ENCODE measurements at regions not wholly inside any gene's neighbourhood (a gene's known extent, or its start where the extent isn't known, plus 50 kb on each side); places are given as distances from the start of the nearest gene placed in this dataset.

GRCh38 chr3:178385280-178385952, 150.8 kb upstream of the KCNMB2 start:
- TF ChIP-seq CTCF (conservative IDR thresholded peaks at IDR 0.05; ENCODE audit: low read depth, low read length): peak; percentile 94
- TF ChIP-seq EZH2 (IDR thresholded peaks at IDR 0.05; ENCODE audit: low read length, unreplicated experiment): no peak
- no peak for TF ChIP-seq EZH2phosphoT487 (IDR thresholded peaks at IDR 0.05; ENCODE audit: borderline replicate concordance, low read length)

Data from PC-3 (cell line).